GM12891 (cell line): ENCODE measurements at regions not wholly inside any gene's neighbourhood (a gene's known extent, or its start where the extent isn't known, plus 50 kb on each side); places are given as distances from the start of the nearest gene placed in this dataset.

ENCODE experiments used
- POLR2A ChIP-seq: IDR thresholded peaks from 2 replicates; pipeline ENCODE4 v1.6.1; 2011; ENCODE audit warnings: low read depth, low read length, control low read depth
- POLR2AphosphoS5 ChIP-seq: IDR thresholded peaks from 2 replicates; pipeline ENCODE4 v1.6.1; 2011; ENCODE audit warnings: low read depth, low read length, control low read depth
- POU2F2 ChIP-seq: IDR thresholded peaks from 2 replicates; pipeline ENCODE4 v1.6.1; 2011; ENCODE audit warnings: low read depth, mild to moderate bottlenecking, control low read depth, low read length, moderate library complexity
- TAF1 ChIP-seq: IDR thresholded peaks from 2 replicates; pipeline ENCODE4 v1.6.1; 2011; ENCODE audit warnings: low read depth, low read length, control low read depth

DNA sequence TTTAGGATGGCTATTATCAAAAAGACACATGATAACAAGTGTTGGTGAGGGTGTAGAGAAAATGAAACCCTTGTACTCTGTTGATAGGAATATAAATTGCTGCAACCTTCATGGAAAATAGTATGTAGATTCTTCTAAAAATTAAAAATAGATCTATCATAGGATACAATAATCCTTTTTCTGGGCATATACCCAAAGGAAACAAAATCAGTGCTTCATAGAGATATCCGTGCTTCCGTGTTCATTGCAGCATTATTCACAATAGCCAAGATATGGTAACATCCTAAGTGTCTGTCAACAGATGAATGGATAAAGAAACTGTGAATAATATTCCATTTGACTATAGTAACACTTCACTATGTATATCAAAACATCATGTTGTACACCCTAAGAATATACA lies 106.7 kb downstream of the MIS18A start:
- no peak for TF ChIP-seq POLR2AphosphoS5
- no peak for TF ChIP-seq TAF1
- TF ChIP-seq POLR2A: no peak
- no peak for TF ChIP-seq POU2F2
